HL-60 (cell line): ENCODE measurements at regions not wholly inside any gene's neighbourhood (a gene's known extent, or its start where the extent isn't known, plus 50 kb on each side); places are given as distances from the start of the nearest gene placed in this dataset.

Experiments
- CTCF ChIP-seq: IDR thresholded peaks from one replicate; pipeline ENCODE4 v1.5.1; 2011; ENCODE audit warnings: low read length, control low read depth, inconsistent platforms; ENCODE audit not compliant: insufficient read depth
- POLR2AphosphoS5 ChIP-seq: IDR thresholded peaks from 2 replicates; pipeline ENCODE4 v1.6.1; 2012; ENCODE audit warnings: low read depth
- REST ChIP-seq: IDR thresholded peaks from 2 replicates; pipeline ENCODE4 v1.6.1; 2012; ENCODE audit warnings: low read depth; ENCODE audit not compliant: insufficient replicate concordance
- SPI1 ChIP-seq: IDR thresholded peaks from 2 replicates; pipeline ENCODE4 v1.6.1; 2012; ENCODE audit warnings: low read depth, mild to moderate bottlenecking, borderline replicate concordance

GRCh38 chr15:56783156-56783856 is 50.0 kb upstream of the ZNF280D start:
- TF ChIP-seq CTCF (no peak), REST (no peak), SPI1 (no peak), POLR2AphosphoS5 (no peak)
